ENCODE measurements at regions not wholly inside any gene's neighbourhood (a gene's known extent, or its start where the extent isn't known, plus 50 kb on each side); places are given as distances from the start of the nearest gene placed in this dataset.
"Not testable (repeated sequence)": the region's sequence is repeated elsewhere in the genome, so short reads cannot be mapped to it uniquely, and the experiment has no call there.

DNA sequence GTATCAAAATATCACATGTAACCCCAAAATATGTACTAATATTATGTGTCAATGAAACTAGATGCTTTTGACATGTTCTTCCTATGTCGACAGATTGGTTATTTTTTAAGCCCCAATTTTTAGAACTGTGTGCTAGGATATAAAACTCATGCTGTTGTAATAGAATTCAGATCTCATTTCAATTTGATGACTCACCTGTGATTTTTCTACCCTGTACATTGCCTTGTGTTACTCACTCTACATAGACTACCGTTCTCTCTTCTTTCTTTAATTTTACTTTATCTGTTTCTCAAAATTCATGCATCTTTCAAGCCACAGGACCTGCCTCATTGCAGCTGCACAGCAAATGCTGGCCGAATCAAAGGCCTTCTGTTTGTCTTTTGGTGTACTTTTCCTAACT lies 284.5 kb downstream of the MAT2B start:
- no peak for DNase-seq (ENCODE audit: low spot score)

GRCh38 chr5:163790497-163790896 lies 285.1 kb downstream of the MAT2B start:
- DNase-seq (ENCODE audit: low spot score) = no peak

GRCh38 chr5:163794993-163795392 lies 289.6 kb downstream of the MAT2B start:
- DNase-seq (ENCODE audit: low spot score) = no peak

- DNase-seq (ENCODE audit: low spot score) = no peak
Measured at GRCh38 chr5:163807781-163808180, 302.4 kb downstream of the MAT2B start.

GRCh38 chr5:163809473-163809872 lies 304.1 kb downstream of the MAT2B start:
- no peak for DNase-seq (ENCODE audit: low spot score)

DNA sequence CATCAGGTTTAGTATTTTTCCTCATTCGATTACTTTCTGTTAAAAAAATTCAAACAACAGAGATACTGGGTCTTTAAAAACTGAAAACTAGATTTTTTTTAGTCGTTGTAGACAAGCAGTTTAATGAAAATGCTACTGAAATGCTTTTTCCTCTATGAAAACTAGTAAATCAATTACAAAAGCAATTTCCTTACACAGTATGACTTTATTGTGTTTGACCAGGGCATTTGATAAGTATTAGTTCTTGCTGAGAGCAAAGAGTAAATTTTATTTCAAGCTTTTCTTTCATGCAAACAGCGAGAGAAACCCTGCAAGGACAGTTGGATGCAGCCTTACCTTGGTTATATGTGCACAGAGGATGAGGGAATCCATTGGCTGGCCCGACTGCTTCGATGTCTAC lies 308.5 kb downstream of the MAT2B start:
- DNase-seq (ENCODE audit: low spot score) = no peak

- no peak for DNase-seq (ENCODE audit: low spot score)
Measured at GRCh38 chr5:163815240-163815791, 309.9 kb downstream of the MAT2B start.

GRCh38 chr5:163821142-163821541 lies 315.7 kb downstream of the MAT2B start:
- DNase-seq (ENCODE audit: low spot score) = no peak

- DNase-seq (ENCODE audit: low spot score) = no peak
Measured at GRCh38 chr5:163822548-163822947, 317.1 kb downstream of the MAT2B start.

GRCh38 chr5:163825661-163826060 lies 320.2 kb downstream of the MAT2B start:
- DNase-seq (ENCODE audit: low spot score) = no peak

DNA sequence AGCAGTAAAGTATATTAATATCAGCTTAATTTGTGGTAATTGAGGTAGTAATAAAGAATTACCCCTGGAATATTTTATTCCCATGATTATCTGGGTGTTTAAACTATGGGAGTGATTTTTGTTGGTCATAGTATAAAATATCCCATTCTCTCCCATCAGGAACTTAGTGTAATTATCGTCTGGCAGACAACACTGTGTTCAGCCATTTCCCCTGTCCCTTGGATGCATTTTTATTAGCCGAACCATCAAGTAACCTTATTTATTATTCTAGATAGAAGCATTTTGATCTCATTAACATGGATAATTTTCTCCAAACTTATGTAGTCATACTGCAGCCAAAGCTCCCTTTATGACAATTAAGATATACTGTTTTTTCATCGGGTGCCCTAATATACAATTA lies 320.8 kb downstream of the MAT2B start:
- DNase-seq (ENCODE audit: low spot score) = no peak

DNA sequence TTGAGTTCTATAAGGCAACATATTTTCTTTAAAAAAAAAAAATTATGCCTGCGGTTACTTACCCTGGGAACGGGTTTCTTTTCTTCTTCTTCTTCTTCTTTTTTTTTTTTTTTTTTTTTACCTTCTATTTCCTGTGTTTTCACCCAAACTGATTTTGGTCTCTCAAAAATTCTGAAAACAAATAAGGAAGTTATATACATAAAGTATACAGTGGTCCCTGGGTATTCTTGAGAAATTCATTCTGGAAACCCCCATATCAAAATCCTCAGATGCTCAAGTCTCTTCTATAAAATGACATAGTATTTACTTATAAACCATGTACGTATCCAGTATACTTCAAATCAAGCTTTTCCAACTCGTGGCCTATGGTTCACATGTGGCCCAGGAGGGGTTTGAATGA lies 326.7 kb downstream of the MAT2B start:
- no peak for DNase-seq (ENCODE audit: low spot score)

DNA sequence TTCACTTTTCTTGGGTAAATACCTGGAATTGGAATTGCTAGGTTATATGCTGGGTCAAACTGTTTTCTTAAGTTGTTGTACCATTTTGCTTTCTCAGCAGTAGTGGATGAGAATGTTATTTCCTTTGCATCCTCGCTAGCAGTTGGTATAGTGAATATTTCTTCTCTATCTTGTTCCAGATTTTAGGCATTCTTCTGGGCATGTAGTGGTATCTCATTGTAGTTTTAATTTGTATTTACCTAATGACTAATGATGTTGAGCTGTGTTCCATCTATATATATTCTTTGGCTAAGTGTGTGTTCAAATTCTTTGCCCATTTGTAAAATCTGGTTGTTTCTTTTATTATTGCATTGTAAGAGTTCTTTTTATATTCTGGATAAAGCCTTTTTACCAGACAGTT lies 333.3 kb downstream of the MAT2B start:
- DNase-seq (ENCODE audit: low spot score) = no peak

DNA sequence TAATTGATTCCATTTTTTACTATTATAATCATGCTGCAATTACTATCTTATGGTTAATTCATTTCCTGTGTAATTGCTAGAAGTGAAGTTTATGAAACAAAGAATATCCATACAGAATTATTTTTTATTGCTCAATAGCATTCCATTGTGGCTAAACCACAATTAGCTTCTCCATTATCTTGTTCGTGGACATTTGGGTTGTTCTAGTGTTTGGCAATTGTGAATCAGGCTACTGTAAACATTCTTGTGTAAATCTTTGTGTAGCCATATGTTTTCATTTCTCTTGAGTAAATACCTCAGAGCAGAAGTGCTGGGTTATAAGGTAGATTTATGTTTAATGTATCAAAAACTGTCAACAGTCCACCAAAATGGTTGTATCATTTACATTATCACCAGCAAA lies 341.1 kb downstream of the MAT2B start:
- no peak for DNase-seq (ENCODE audit: low spot score)

- DNase-seq (ENCODE audit: low spot score) = no peak
Measured at GRCh38 chr5:163855754-163856153, 350.3 kb downstream of the MAT2B start.

- DNase-seq (ENCODE audit: low spot score) = no peak
Measured at GRCh38 chr5:163861670-163862069, 356.3 kb downstream of the MAT2B start.

- no peak for DNase-seq (ENCODE audit: low spot score)
Measured at GRCh38 chr5:163867324-163867723, 361.9 kb downstream of the MAT2B start.

DNA sequence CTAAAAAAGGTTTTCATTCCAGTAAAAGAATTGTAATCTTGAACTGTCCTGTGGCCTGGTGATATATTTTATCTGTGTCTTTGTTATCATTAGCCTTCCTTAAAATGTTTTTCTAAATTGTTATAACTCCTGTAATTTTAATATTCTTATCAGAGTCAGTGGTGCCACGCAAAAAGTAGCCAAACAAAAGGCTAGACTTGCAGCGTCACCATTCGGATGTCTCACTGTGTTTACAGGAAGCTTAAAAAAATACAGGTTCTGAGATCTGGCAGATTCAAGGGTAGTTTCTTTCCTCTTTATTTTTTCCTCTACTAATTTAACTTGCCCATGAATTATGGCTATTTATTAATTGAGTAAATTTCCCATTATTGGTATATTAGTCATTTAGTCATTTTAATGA lies 362.3 kb downstream of the MAT2B start:
- no peak for DNase-seq (ENCODE audit: low spot score)

GRCh38 chr5:163869581-163869980 lies 364.2 kb downstream of the MAT2B start:
- DNase-seq (ENCODE audit: low spot score) = no peak

- DNase-seq (ENCODE audit: low spot score) = no peak
Measured at GRCh38 chr5:163870441-163870840, 365.0 kb downstream of the MAT2B start.

DNA sequence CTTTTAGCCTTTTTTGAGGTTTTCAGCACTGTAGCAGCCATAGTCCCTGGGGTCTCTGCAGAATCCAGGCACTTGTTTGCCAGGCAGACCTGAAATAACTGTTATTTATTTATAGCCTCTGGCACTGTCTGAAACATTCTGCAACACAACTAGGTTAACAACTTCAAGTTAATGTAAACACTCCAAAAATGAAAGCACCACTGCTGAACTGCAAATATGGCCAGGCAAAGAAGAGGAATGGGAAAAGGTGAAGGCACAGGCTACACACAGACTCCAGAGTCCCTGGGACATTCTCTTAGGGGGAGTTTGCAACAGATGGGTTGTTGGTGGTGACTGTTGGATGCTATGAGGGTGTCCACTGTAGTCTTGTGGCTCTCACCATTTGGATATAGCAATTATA lies 369.0 kb downstream of the MAT2B start:
- DNase-seq (ENCODE audit: low spot score) = no peak

- DNase-seq (ENCODE audit: low spot score) = not testable (repeated sequence)
Measured at GRCh38 chr5:163874912-163875311, 369.5 kb downstream of the MAT2B start.

- DNase-seq (ENCODE audit: low spot score) = no peak
Measured at GRCh38 chr5:163877865-163878264, 372.4 kb downstream of the MAT2B start.

DNA sequence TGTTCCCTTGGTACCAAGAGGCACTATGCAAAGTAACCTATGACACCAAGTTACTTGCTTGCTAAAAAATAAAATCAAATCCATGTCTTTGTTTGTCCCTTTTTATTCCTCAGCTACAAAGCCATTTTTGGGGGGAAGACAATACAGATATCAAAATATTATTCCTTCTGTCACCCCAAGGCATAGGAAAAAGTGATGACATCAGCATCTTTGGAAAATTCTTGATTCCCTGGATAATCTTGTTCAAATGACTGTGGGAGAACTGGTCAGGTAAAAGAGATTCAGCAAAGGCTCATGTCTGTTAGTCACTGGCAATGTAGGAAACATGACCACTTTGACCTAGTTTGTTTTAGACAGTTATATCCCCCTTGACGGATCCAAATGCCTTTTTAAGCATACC lies 373.1 kb downstream of the MAT2B start:
- DNase-seq (ENCODE audit: low spot score) = no peak

DNA sequence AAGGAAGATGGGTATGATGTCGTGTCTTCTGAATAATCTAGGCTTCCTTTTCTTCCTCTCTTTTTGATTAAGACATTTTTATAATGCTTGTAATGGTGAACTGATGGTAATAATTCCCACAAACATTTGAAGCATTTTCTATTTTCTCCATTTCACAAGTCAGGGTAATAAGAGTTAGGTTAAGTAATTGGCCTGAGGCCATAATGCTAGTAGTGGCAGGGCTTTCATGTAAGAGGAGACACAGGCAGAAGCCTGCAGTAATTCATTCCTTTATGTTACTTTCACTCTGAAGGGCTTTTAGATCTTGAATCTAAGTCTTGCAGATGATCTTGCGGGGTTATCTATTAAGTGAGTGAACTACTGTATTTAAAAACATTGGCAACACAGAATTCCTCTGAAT lies 374.9 kb downstream of the MAT2B start:
- no peak for DNase-seq (ENCODE audit: low spot score)

All from COLO829 (cell line).